ENCODE measurements at regions not wholly inside any gene's neighbourhood (a gene's known extent, or its start where the extent isn't known, plus 50 kb on each side); places are given as distances from the start of the nearest gene placed in this dataset.

GRCh38 chr5:51034222-51034901 is 348.9 kb upstream of the ISL1 start:
- TF ChIP-seq GATA3 (IDR thresholded peaks at IDR 0.05; ENCODE audit: low read depth, low read length): no peak
- TF ChIP-seq GATA2 (IDR thresholded peaks at IDR 0.05; ENCODE audit: low read depth, low read length): no peak

Measured in SH-SY5Y (cell line).